OCI-LY7 (cell line): ENCODE measurements at regions not wholly inside any gene's neighbourhood (a gene's known extent, or its start where the extent isn't known, plus 50 kb on each side); places are given as distances from the start of the nearest gene placed in this dataset.

ENCODE experiments used
- CTCF ChIP-seq: fragments of 200-600 bp; sonication (generic); conservative IDR thresholded peaks from 2 replicates; pipeline ENCODE4 v1.5.1; 2014; ENCODE audit warnings: mild to moderate bottlenecking, antibody characterized with exemption, low read length, moderate library complexity, mixed read lengths
- EZH2phosphoT487 ChIP-seq: fragments of 200-600 bp; sonication (generic); IDR thresholded peaks from 2 replicates; pipeline ENCODE4 v1.6.1; 2018; ENCODE audit warnings: low read depth, borderline replicate concordance, mild to moderate bottlenecking, mixed run types, antibody characterized with exemption, low read length, moderate library complexity, mixed read lengths

- TF ChIP-seq CTCF = no peak
- no peak for TF ChIP-seq EZH2phosphoT487
Observed at GRCh38 chr3:104018541-104018940, 1348.2 kb upstream of the ALCAM start.
